ENCODE measurements at regions not wholly inside any gene's neighbourhood (a gene's known extent, or its start where the extent isn't known, plus 50 kb on each side); places are given as distances from the start of the nearest gene placed in this dataset.

- FAIRE-seq (no peak), DNase-seq (ENCODE audit: low read depth, low spot score) (no peak)
- Histone ChIP-seq H3K36me3 (ENCODE audit: control insufficient read depth in 2 of 2, extremely low read depth in 1 of 2, insufficient read depth in 2 of 2, low read length in 2 of 2) (no peaks in the 10 kb centered on the region), H4K20me1 (replicated peaks; ENCODE audit: control insufficient read depth, extremely low read depth, insufficient read depth, low read length) (no peaks in the 10 kb centered on the region), H3K9me1 (replicated peaks; ENCODE audit: control insufficient read depth, extremely low read depth, insufficient read depth, low read length) (no peaks in the 10 kb centered on the region), H3K27ac (ENCODE audit: insufficient read depth, low read depth, low read length) (no peak overlapping the region), H3K4me1 (ENCODE audit: control insufficient read depth, extremely low read depth, insufficient read depth, low read length) (no peaks in the 10 kb centered on the region), H3K9ac (replicated peaks; ENCODE audit: extremely low read depth, insufficient read depth, low read length) (no peak overlapping the region), H3K79me2 (ENCODE audit: control insufficient read depth, insufficient read depth, low read length) (no peaks in the 10 kb centered on the region), H3K9me3 (replicated peaks; ENCODE audit: control insufficient read depth, insufficient read depth, low read length) (no peaks in the 10 kb centered on the region), H2AFZ (ENCODE audit: low read depth, low read length) (no peak overlapping the region), H3K27me3 (ENCODE audit: control insufficient read depth in 2 of 2, insufficient read depth in 2 of 2, low read length in 2 of 2) (no peaks in the 10 kb centered on the region), H3K4me3 (replicated peaks in 1 of 3; ENCODE audit: insufficient read depth in 1 of 3, low read depth in 1 of 3, low read length in 3 of 3) (no peak overlapping the region), H3K4me2 (ENCODE audit: insufficient read depth, low read length) (no peak overlapping the region)
- dilution Hi-C loops (cut with MboI; ENCODE audit: extremely low pct_ligation_motif_present, low sequenced_read_pairs) (no loop called here), intact Hi-C loops (cut with micrococcal nuclease) (no loop called here)
- ChIA-PET CTCF (no interaction called here), POLR2A (no interaction called here)
- no peak for TF ChIP-seq MYC (IDR thresholded peaks at IDR 0.05; ENCODE audit: low read depth, low read length)
- TF ChIP-seq GATA2 (IDR thresholded peaks at IDR 0.05; ENCODE audit: insufficient read depth, insufficient read length, low read depth, low read length), result no peak
- TF ChIP-seq MAX (IDR thresholded peaks at IDR 0.05; ENCODE audit: insufficient read depth, insufficient read length), result no peak
- BruUV-seq (replicated peaks), result no TSS peak
These were observed 241.9 kb upstream of the SLC14A2 start for GRCh38 chr18:45373286-45373880.

GRCh38 chr18:45374236-45374635, 241.0 kb upstream of the SLC14A2 start:
- TF ChIP-seq JUN (IDR thresholded peaks at IDR 0.05; ENCODE audit: borderline replicate concordance, insufficient read depth, insufficient read length, low read depth), result no peak
- no peak for TF ChIP-seq MYC (IDR thresholded peaks at IDR 0.05; ENCODE audit: low read depth, low read length)
- TF ChIP-seq GATA2 (IDR thresholded peaks at IDR 0.05; ENCODE audit: insufficient read depth, insufficient read length, low read depth, low read length), result no peak
- no peak for TF ChIP-seq CTCF (IDR thresholded peaks at IDR 0.05; ENCODE audit: extremely low read depth in 1 of 2, insufficient read depth in 1 of 2, low read depth in 1 of 2, low read length in 2 of 2)
- TF ChIP-seq POLR2AphosphoS5 (IDR thresholded peaks at IDR 0.05; ENCODE audit: insufficient read depth, low read depth, low read length), result no peak
- no peak for TF ChIP-seq POLR2A (IDR thresholded peaks at IDR 0.05; ENCODE audit: low read depth, low read length)
- no peak for TF ChIP-seq EZH2 (IDR thresholded peaks at IDR 0.05; ENCODE audit: borderline replicate concordance, low read depth, low read length, severe bottlenecking)
- TF ChIP-seq FOS (IDR thresholded peaks at IDR 0.05; ENCODE audit: borderline replicate concordance, insufficient read depth, low read length), result no peak
- no peak for TF ChIP-seq MAX (IDR thresholded peaks at IDR 0.05; ENCODE audit: insufficient read depth, insufficient read length)
- Histone ChIP-seq H3K27ac (ENCODE audit: insufficient read depth, low read depth, low read length) (no peak overlapping the region), H3K27me3 (ENCODE audit: control insufficient read depth in 2 of 2, insufficient read depth in 2 of 2, low read length in 2 of 2) (no peaks in the 10 kb centered on the region), H3K9ac (replicated peaks; ENCODE audit: extremely low read depth, insufficient read depth, low read length) (no peak overlapping the region), H2AFZ (ENCODE audit: low read depth, low read length) (no peak overlapping the region), H3K9me3 (replicated peaks; ENCODE audit: control insufficient read depth, insufficient read depth, low read length) (no peaks in the 10 kb centered on the region), H3K4me1 (ENCODE audit: control insufficient read depth, extremely low read depth, insufficient read depth, low read length) (no peaks in the 10 kb centered on the region), H3K4me3 (replicated peaks in 1 of 3; ENCODE audit: insufficient read depth in 1 of 3, low read depth in 1 of 3, low read length in 3 of 3) (no peak overlapping the region), H4K20me1 (replicated peaks; ENCODE audit: control insufficient read depth, extremely low read depth, insufficient read depth, low read length) (no peaks in the 10 kb centered on the region), H3K36me3 (ENCODE audit: control insufficient read depth in 2 of 2, extremely low read depth in 1 of 2, insufficient read depth in 2 of 2, low read length in 2 of 2) (no peaks in the 10 kb centered on the region), H3K9me1 (replicated peaks; ENCODE audit: control insufficient read depth, extremely low read depth, insufficient read depth, low read length) (no peaks in the 10 kb centered on the region), H3K79me2 (ENCODE audit: control insufficient read depth, insufficient read depth, low read length) (no peaks in the 10 kb centered on the region), H3K4me2 (ENCODE audit: insufficient read depth, low read length) (no peak overlapping the region)
- BruUV-seq (replicated peaks), result no TSS peak
- DNase-seq (ENCODE audit: low read depth, low spot score) (no peak), FAIRE-seq (no peak)
- CTCF ChIA-PET, result no interaction called here
- dilution Hi-C loops (cut with MboI; ENCODE audit: extremely low pct_ligation_motif_present, low sequenced_read_pairs), result no loop called here
- intact Hi-C loops (cut with micrococcal nuclease), result no loop called here
- POLR2A ChIA-PET, result no interaction called here

Measured in endothelial cell of umbilical vein (primary cell).